AG10803 (cell line): ENCODE measurements at regions not wholly inside any gene's neighbourhood (a gene's known extent, or its start where the extent isn't known, plus 50 kb on each side); places are given as distances from the start of the nearest gene placed in this dataset.

Experiments
- DNase-seq: peaks from one replicate; pipeline ENCODE4 v3.0.0; 2010; ENCODE audit warnings: low read depth
- H3K4me3 ChIP-seq: 2 replicates; pipeline ENCODE4 v1.5.1; 2011; ENCODE audit warnings: mild to moderate bottlenecking, low read length, control low read depth
- CTCF ChIP-seq: conservative IDR thresholded peaks from 2 replicates; pipeline ENCODE4 v1.5.1; 2011; ENCODE audit warnings: mild to moderate bottlenecking, low read length, control low read depth, inconsistent platforms

DNA sequence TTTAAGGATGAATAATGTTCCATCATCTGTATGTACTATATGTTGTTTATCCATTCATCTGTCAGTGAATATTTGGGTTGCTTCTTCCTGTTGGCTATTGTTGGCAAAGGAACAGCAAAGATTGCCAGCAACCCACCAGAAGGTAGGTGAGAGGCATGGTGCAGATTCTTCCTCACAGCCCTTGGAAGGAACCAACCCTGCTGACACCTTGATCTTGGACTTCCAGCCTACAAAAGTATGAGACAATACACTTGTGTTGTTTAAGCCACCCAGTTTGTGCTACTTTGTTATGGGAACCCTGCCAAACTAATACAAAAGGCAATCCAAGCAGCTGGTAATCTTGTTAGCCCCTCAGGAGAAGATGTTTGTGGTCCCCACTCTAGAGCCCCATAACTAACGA lies 122.0 kb downstream of the CARTPT start:
- TF ChIP-seq CTCF = no peak
- H3K4me3 ChIP-seq = no peak overlapping the region
- no peak for DNase-seq

DNA sequence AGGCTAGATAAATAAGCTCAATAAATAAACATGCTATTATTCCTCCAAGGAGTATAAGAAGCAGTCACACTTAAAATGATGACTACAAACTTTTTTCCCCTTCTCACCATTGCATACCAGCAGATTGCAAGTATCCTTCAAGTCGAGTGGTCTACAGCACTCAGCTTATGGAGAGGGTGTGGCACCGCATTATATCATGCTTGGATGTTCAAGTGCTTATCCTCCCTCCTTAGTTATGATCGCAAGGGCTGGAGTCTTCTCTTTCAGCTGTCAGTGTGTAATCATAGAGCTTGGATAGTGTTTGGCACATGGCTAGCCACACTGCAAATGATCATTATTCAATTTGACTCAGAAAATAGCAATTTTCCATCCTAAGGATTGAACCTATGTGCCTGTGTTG lies 124.0 kb downstream of the CARTPT start:
- DNase-seq = no peak
- no peak overlapping the region for H3K4me3 ChIP-seq
- no peak for TF ChIP-seq CTCF

- TF ChIP-seq CTCF = no peak
- DNase-seq = no peak
- no peak overlapping the region for H3K4me3 ChIP-seq
Measured at GRCh38 chr5:71844862-71845261, 125.8 kb downstream of the CARTPT start.

- TF ChIP-seq CTCF = no peak
- no peak for DNase-seq
- no peak overlapping the region for H3K4me3 ChIP-seq
Measured at GRCh38 chr5:71859515-71859914, 140.4 kb downstream of the CARTPT start.

GRCh38 chr5:71860048-71860447 lies 141.0 kb downstream of the CARTPT start:
- no peak for TF ChIP-seq CTCF
- DNase-seq = no peak
- H3K4me3 ChIP-seq = no peak overlapping the region

GRCh38 chr5:71861682-71862081 lies 142.6 kb downstream of the CARTPT start:
- no peak for TF ChIP-seq CTCF
- no peak overlapping the region for H3K4me3 ChIP-seq
- no peak for DNase-seq

DNA sequence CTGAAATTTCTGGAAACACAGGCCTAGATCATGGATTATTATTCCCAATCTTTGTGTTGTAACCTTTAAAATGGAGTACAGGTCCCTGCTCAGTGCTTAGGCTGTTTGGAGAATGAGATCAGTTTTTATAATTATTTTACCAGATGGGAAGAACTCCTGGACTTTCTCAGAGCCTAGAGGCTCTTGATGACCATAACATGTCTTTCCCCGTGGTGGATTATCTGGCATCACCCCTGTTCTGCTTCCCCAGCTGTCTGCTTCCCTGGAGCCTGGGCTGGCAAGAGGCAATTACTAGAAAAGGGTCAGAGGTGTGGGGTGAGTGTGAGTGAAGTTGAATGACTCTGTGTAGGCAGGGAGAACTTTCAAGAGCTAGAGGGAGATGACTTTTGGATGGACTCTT lies 143.0 kb downstream of the CARTPT start:
- H3K4me3 ChIP-seq = no peak overlapping the region
- DNase-seq = no peak
- no peak for TF ChIP-seq CTCF
